Mammary epithelial cell (primary cell): ENCODE measurements at regions not wholly inside any gene's neighbourhood (a gene's known extent, or its start where the extent isn't known, plus 50 kb on each side); places are given as distances from the start of the nearest gene placed in this dataset.

Experiments used
- EZH2 ChIP-seq: IDR thresholded peaks from 2 replicates; pipeline ENCODE4 v1.6.1; 2012; ENCODE audit warnings: low read length, inconsistent platforms, borderline replicate concordance
- TF ChIP-seq, protein P1 (sequence below), 2 donors: IDR thresholded peaks in 1 of 2; conservative IDR thresholded peaks in 1 of 2; 2 replicates each; pipeline ENCODE4 v1.5.1; 2011 to 2012; ENCODE audit warnings: inconsistent platforms in 2 of 2, low read length in 2 of 2, mild to moderate bottlenecking in 2 of 2, control low read depth in 1 of 2, low read depth in 1 of 2; ENCODE audit not compliant: insufficient read depth in 1 of 2; ENCODE audit errors: extremely low read depth in 1 of 2

DNA sequence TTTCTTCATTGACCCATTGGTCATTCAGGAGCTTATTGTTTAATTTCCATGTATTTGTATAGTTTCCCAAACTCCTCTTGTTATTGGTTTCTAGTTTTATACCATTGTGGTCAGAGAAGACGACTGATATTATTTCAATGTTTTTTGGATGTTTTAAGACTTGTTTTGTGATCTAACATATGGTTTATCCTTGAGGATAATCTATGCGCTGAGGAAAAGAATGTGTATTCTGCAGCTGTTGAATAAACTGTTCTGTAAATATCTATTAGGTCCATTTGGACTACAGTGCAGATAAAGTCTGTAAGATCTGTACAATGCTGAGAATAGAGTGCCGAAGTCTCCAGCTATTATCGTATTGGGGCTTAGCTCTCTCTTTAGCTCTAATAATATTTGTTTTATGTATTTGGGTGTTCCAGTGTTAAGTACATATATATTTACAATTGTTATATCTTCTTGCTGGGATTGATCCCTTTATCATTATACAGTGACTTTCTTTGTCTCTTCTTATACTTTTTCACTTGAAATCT lies 223.3 kb upstream of the ZNF217 start:
- TF ChIP-seq, protein P1, sequence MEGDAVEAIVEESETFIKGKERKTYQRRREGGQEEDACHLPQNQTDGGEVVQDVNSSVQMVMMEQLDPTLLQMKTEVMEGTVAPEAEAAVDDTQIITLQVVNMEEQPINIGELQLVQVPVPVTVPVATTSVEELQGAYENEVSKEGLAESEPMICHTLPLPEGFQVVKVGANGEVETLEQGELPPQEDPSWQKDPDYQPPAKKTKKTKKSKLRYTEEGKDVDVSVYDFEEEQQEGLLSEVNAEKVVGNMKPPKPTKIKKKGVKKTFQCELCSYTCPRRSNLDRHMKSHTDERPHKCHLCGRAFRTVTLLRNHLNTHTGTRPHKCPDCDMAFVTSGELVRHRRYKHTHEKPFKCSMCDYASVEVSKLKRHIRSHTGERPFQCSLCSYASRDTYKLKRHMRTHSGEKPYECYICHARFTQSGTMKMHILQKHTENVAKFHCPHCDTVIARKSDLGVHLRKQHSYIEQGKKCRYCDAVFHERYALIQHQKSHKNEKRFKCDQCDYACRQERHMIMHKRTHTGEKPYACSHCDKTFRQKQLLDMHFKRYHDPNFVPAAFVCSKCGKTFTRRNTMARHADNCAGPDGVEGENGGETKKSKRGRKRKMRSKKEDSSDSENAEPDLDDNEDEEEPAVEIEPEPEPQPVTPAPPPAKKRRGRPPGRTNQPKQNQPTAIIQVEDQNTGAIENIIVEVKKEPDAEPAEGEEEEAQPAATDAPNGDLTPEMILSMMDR (conservative IDR thresholded peaks at IDR 0.05 in 1 of 2, IDR thresholded peaks at IDR 0.05 in 1 of 2; ENCODE audit: extremely low read depth in 1 of 2, insufficient read depth in 1 of 2, low read depth in 1 of 2, low read length in 2 of 2): no peak
- no peak for TF ChIP-seq EZH2
